BJ (cell line): ENCODE measurements at regions not wholly inside any gene's neighbourhood (a gene's known extent, or its start where the extent isn't known, plus 50 kb on each side); places are given as distances from the start of the nearest gene placed in this dataset.
A peak's percentile ranks its signal among the peaks of the same experiment; 100 is the strongest.

Experiments used
- CTCF ChIA-PET: fragments of 350-600 bp; formaldehyde crosslinking; extraction: SDS; loops from one replicate; lab custom pipeline; 2021; ENCODE audit warnings: antibody characterized with exemption, inconsistent platforms; lab: Yijun Ruan, JAX
- POLR2A ChIA-PET: fragments of 300-600 bp; sonication (Branson Sonifier 250); formaldehyde crosslinking; extraction: SDS; loops from one replicate; lab custom pipeline; 2021; ENCODE audit warnings: antibody characterized with exemption; lab: Charles Lee
- DNase-seq: peaks from one replicate; pipeline ENCODE4 v3.0.0-alpha.2; 2011; ENCODE audit warnings: low read depth
- H3K27me3 ChIP-seq: 2 replicates; pipeline ENCODE4 v1.6.0; 2011; ENCODE audit warnings: low read length; ENCODE audit not compliant: control insufficient read depth, insufficient read depth
- H3K36me3 ChIP-seq: 2 replicates; pipeline ENCODE4 v1.5.1; 2011; ENCODE audit warnings: low read length; ENCODE audit not compliant: control insufficient read depth, insufficient read depth
- H3K4me3 ChIP-seq: 2 replicates; pipeline ENCODE4 v1.5.1; 2011; ENCODE audit warnings: low read depth, mild to moderate bottlenecking, control low read depth, low read length
- TF ChIP-seq, protein P1 (sequence below): IDR thresholded peaks from 2 replicates; pipeline ENCODE4 v1.5.1; 2011; ENCODE audit warnings: low read depth, mild to moderate bottlenecking, control low read depth, inconsistent platforms, low read length, moderate library complexity; ENCODE audit not compliant: insufficient read depth

DNA sequence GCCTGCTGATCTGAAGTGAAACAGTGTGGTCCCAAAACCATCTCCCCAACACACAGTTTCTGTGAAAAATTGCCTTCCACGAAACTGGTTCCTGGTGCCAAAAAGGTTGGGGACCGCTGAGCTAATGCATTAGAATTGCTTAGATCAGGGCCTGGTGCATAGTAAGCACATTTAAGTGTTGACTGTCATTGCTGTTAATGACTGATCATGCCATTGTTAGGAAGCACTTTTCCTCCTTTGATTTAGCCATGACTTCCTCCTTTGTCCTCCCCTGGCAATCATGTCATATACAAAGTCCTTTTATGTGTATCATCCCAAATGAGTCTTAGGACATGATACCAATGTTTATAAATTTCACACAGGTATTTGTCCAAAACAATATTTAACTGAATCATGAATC lies 81.5 kb upstream of the ATP11B start:
- ChIA-PET POLR2A (no interaction called here), CTCF (interaction anchor here (0.9 to 3.1 kb wide), 9 partner anchors 11 to 202 kb away, joined by 3 to 14 read pairs (median 4); no protein-coding TSS in a partner anchor)
- H3K4me3 ChIP-seq: no peak overlapping the region
- H3K36me3 ChIP-seq: no peaks in the 10 kb centered on the region
- TF ChIP-seq, protein P1, sequence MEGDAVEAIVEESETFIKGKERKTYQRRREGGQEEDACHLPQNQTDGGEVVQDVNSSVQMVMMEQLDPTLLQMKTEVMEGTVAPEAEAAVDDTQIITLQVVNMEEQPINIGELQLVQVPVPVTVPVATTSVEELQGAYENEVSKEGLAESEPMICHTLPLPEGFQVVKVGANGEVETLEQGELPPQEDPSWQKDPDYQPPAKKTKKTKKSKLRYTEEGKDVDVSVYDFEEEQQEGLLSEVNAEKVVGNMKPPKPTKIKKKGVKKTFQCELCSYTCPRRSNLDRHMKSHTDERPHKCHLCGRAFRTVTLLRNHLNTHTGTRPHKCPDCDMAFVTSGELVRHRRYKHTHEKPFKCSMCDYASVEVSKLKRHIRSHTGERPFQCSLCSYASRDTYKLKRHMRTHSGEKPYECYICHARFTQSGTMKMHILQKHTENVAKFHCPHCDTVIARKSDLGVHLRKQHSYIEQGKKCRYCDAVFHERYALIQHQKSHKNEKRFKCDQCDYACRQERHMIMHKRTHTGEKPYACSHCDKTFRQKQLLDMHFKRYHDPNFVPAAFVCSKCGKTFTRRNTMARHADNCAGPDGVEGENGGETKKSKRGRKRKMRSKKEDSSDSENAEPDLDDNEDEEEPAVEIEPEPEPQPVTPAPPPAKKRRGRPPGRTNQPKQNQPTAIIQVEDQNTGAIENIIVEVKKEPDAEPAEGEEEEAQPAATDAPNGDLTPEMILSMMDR: no peak
- DNase-seq: no peak
- H3K27me3 ChIP-seq: no peaks in the 10 kb centered on the region; the same call in 1 of the 2 replicates

DNA sequence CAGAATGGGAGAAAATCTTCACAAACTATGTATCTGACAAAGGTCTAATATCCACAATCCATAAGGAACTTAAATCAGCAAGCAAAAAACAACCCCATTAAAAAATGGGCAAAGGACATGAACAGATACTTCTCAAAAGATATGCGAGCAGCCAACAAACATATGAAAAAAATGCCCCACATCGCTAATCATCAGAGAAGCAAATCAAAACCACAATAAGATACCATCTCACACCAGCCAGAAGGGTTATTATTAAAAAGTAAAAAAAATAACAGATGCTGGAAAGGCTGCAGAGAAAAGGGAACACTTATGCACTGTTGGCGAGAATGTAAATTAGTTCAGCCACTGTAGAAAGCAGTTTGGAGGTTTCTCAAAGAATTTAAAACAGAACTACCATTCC lies 80.2 kb upstream of the ATP11B start:
- TF ChIP-seq, protein P1: no peak
- CTCF ChIA-PET: interaction anchor here (0.9 to 3.1 kb wide), 11 partner anchors 14 to 410 kb away, joined by 3 to 16 read pairs (median 5); no protein-coding TSS in a partner anchor
- H3K27me3 ChIP-seq: no peaks in the 10 kb centered on the region
- H3K36me3 ChIP-seq: no peaks in the 10 kb centered on the region
- POLR2A ChIA-PET: no interaction called here
- DNase-seq: no peak
- H3K4me3 ChIP-seq: no peak overlapping the region

DNA sequence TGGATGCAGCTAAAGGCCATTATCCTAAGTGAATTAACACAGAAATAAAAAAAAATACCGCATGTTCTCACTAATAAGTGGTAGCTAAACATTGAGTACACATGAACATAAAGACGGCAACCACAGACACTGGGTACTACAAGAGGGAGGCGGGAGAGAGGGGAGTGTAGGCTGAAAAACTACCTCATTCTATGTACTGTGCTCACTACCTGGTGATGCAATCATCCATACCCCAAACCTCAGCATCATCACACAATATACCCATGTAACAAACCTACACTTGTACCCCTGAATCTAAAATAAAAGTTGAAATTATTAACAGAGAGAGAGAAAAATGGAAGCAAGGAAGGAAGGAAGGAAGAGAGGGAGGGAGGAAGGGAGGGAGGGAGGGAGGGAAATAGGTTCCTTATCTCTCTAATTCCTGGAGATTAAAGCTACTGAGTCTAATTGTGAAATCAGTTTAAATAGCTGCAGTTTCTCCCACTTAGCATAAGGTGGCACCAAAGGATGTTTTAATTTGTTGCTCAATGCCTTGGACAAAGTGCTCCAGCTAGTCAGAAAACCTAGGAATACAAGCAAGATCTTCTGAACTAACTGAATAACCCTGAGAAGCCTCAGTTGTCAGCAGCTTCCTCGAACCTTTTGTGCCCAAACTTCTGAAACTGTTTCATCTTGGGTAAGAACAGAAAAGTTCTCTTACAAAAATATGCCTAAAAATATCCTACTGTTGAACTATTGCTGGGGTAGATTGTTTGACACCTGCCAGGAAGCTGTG lies 79.4 kb upstream of the ATP11B start:
- Histone ChIP-seq H3K4me3 (no peak overlapping the region), H3K27me3 (no peaks in the 10 kb centered on the region), H3K36me3 (no peaks in the 10 kb centered on the region)
- TF ChIP-seq, protein P1: peak; percentile 58
- ChIA-PET CTCF (interaction anchor here (0.5 to 3.0 kb wide), 23 partner anchors 9 to 670 kb away, joined by 3 to 16 read pairs (median 4); no protein-coding TSS in a partner anchor), POLR2A (interaction anchor here (0.5 to 0.6 kb wide), 2 partner anchors 138 to 674 kb away, joined by 3 read pairs; no protein-coding TSS in a partner anchor)
- peak; percentile 23 for DNase-seq

DNA sequence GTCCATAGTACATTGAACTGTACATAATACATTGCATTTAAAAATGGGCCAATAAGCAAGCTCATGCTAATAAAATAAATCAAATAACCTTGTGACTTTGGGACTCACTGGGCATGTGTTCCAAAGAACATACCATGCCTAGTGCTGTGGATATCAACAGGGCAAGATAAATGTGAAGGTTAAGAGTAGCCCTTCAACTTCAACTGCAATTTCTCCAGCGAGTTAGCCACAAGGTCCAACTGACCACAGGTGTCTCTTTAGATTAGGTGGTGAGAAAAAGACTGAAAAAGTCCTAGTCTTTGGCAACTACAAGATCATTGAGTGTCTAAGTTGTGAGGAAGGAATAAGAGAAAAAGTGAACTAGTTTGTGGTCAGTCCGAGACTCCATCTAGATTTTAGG lies 78.3 kb upstream of the ATP11B start:
- no peak overlapping the region for H3K4me3 ChIP-seq
- TF ChIP-seq, protein P1: no peak
- no peaks in the 10 kb centered on the region for H3K27me3 ChIP-seq
- H3K36me3 ChIP-seq: no peaks in the 10 kb centered on the region
- POLR2A ChIA-PET: no interaction called here
- CTCF ChIA-PET: interaction anchor here (0.6 to 3.0 kb wide), 9 partner anchors 8 to 1002 kb away, joined by 3 to 16 read pairs (median 5); no protein-coding TSS in a partner anchor
- no peak for DNase-seq

DNA sequence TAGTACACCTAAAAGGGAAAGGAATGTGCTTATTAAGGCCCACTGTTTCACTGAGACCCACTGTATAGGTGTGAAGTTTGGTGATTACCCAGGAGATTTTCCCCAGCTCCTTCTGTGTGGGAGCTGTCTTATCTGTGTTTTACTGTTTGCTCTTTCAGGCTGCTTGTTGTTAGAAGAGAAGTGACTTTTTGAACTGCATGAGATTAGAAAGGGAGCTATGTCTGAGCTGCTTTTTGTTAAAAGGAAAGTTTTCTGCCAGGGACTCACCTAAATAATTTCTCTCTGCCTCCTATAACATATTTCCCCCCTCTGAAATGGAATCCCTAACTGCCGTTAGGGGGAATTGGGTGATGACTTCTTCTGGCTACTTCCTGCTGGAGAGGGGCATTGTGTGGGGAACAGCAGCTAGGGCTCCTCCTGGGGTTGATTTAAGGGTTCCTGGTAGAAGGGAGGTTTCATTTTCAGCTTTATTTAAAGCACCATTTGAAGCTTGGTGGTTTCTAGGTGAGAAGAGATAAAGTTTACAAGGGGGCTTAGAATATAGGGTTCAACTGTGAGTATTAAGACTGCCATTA lies 77.1 kb upstream of the ATP11B start:
- Histone ChIP-seq H3K4me3 (no peak overlapping the region), H3K36me3 (no peaks in the 10 kb centered on the region), H3K27me3 (no peaks in the 10 kb centered on the region)
- ChIA-PET CTCF (interaction anchor here (1.5 to 1.9 kb wide), 3 partner anchors 121 to 1014 kb away, joined by 3 to 8 read pairs (median 6); no protein-coding TSS in a partner anchor), POLR2A (no interaction called here)
- DNase-seq: no peak
- TF ChIP-seq, protein P1: no peak
